HG02571 (cell line): ENCODE measurements at regions not wholly inside any gene's neighbourhood (a gene's known extent, or its start where the extent isn't known, plus 50 kb on each side); places are given as distances from the start of the nearest gene placed in this dataset.
A peak's percentile ranks its signal among the peaks of the same experiment; 100 is the strongest.
"Not testable (repeated sequence)": the region's sequence is repeated elsewhere in the genome, so short reads cannot be mapped to it uniquely, and the experiment has no call there.

Experiments used
- ATAC-seq: cut with Tn5 transposase; IDR thresholded peaks from one replicate; pipeline ENCODE4 v1.9.1; 2021; ENCODE audit warnings: mild to moderate bottlenecking, moderate library complexity; ENCODE audit not compliant: unreplicated experiment

DNA sequence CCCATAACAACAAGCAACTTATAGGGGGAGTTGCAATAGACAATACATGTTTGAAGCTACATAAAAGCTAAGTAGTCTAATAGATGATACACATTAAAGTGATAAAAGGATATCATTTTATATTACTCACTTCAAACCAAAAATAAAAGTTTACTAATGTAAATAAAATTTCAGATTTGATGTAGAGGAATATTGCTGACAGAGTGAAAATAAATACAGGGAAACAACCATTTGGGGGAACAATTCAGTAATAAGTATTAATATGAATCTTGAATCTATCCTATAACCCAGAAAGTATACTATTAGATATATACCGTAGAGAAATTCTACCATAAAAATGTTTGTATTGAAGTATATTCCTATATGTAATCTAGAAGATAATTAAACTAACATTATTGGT, 1248.9 kb upstream of the EPHA6 start:
- no peak for ATAC-seq

DNA sequence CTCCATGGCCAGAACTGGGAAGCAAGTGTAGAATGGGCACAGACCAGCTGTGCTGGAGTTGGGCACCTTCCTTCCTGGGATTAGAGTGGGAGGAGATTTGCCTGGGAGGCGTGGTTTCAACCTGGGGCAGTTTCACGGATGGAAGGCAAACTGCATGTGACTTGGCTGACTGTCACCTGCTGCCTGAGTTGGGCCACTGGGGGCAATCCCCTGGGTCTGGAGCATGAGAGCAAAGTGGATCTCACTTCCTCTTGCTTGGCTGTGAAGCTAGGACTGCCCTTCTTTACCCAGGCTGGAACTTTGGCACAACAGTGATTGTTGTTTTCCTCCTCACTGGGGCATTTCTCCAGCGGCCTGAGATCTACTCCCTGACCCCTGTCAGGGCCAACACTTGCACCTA, 1247.0 kb upstream of the EPHA6 start:
- no peak for ATAC-seq

DNA sequence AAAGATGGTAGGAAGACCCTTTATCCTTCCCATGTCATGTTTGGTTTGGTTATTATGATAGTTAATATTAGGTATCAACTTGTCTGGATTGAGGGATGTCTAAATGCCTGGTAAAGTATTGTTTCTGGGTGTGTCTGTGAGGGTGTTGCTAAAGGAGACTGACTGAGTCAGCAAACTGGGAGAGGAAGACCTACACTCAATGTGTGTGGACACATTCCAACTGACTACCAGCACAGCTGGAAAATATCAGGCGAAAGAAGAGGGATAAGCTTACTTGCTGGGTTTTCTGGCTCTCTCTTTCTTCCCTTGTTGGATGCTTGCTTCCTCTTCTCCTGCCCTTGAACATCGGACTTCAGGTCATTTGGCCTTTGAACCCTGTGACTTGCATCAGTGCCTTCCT, 1227.6 kb upstream of the EPHA6 start:
- ATAC-seq: no peak

DNA sequence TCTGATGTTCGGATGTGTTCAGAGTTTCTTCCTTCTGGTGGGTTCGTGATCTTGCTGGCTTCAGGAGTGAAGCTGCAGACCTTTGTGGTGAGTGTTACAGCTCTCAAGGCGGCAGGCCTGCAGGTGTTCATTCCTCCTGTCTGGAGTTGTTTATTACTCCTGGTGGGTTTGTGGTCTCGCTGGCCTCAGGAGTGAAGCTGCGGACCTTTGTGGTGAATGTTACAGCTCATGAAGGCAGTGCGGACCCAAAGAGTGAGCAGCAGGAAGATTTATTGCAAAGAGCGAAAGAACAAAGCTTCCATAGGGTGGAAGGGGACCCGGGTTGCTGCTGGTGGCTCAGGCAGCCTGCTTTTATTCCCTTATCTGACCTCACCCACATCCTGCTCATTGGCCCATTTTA, 1226.8 kb upstream of the EPHA6 start:
- not testable (repeated sequence) for ATAC-seq

DNA sequence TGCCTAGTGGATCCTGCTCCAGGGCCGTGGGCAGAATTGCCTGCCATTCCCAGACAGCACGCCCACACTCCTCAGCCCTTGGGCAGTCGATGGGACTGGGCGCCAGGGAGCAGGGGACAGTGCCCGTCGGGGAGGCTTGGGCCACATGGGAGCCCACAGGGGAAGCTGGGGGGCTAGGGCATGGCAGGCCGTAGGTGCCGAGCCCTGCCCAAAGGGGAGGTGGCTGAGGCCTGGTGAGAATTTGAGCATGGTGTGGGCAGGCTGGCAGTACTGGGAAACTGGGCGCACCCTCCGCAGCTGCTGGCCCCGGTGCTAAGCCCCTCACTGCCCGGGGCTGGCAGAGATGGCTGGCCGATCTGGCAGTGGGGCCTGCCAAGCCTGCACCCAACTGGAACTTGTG, 1225.9 kb upstream of the EPHA6 start:
- ATAC-seq: no peak

DNA sequence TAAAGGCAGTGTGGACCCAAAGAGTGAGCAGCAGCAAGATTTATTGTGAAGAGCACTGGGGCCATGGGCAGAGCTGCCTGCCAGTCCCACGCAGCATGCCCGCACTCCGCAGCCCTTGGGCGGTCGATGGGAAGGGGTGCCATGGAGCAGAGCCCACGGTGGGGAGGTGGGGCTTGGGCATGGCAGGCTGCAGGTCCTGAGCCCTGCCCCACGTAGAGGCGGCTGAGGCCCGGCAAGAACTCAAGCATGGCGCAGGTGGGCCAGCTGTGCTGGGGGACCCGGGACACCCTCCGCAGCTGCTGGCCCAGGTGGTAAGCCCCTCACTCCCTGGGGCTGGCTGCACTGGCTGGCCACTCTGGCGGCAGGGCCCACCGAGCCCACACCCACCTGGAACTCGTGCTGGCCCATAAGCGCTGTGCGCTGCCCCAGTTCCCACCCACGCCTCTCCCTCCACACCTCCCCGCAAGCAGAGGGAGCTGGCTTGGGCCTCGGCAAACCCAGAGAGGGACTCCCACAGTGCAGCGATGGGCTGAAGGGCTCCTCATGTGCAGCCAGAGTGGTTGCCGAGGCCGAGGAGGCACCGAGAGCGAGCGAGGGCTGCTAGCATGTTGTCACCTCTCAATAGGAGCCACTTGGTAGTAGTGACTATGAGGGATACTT, 1218.8 kb upstream of the EPHA6 start:
- no peak for ATAC-seq

DNA sequence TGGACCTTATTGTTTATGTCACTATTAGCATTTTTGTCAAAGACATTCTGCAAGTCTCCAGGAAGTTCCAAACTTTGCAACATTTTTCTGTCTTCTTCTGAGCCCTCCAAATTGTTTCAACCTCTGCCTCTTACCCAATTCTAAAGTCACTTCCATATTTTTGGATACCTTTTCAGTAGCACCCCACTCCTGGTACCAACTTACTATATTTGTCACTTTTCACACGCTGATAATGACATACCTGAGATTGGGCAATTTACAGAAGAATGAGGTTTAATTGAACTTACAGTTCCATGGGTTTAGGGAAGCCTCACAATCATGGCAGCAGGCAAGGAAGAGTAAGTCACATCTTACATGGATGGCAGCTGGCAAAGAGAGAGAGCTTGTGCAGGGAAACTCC, 1206.5 kb upstream of the EPHA6 start:
- ATAC-seq: no peak

DNA sequence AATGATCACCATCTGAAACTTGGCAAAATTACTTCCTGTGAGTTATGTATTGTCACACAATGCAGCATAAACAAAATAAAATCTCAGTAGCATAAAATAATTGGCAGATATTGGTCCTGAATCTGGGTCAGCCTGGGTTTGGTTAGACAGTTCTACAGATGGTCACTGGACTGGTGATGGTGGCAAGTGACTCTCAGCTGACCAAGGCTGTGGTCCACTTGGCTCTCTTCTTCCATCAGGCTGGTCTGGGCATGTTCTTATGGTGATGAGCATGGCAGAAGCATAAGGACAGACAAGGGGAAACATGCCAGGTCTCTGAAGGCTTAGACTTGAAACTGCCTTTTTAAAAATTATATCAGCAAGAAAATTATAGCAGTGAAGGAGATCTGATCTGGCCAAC, 1205.0 kb upstream of the EPHA6 start:
- ATAC-seq: no peak

DNA sequence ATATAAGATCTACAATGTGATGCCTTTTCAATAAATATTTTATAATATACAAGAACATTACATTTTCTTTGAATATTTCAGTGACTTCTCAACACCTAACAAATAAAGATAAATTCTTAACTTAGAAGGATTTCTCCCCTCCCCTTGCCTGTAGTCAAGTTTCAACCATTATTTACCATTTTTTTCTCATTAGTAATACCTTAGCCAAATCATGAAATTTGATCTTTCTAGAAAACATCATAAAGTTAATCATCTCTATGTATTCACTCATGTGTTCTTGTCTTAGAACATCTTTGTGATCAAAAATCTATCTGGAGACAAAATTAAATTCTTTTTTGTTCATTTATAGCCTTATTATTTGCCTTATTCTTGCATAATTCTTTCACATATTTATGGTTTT, 1201.8 kb upstream of the EPHA6 start:
- ATAC-seq: no peak

DNA sequence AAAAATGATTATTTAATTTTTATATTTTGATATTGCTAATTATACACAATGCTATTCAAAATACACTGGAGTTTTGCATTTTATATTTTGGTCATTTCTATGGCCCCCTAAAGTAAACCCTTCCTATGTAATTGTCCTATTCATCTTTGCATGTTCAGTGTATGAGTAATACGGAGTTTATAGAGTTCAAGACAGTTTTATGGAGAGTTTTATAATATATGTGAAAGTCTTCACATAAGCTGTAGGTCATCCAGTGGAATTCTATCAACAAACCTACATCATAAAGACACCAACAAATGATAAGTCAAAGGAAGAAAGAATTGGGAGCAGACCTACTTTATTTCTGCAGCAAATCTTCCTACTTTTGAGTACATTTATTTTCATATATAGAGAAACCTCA, 1200.4 kb upstream of the EPHA6 start:
- no peak for ATAC-seq

DNA sequence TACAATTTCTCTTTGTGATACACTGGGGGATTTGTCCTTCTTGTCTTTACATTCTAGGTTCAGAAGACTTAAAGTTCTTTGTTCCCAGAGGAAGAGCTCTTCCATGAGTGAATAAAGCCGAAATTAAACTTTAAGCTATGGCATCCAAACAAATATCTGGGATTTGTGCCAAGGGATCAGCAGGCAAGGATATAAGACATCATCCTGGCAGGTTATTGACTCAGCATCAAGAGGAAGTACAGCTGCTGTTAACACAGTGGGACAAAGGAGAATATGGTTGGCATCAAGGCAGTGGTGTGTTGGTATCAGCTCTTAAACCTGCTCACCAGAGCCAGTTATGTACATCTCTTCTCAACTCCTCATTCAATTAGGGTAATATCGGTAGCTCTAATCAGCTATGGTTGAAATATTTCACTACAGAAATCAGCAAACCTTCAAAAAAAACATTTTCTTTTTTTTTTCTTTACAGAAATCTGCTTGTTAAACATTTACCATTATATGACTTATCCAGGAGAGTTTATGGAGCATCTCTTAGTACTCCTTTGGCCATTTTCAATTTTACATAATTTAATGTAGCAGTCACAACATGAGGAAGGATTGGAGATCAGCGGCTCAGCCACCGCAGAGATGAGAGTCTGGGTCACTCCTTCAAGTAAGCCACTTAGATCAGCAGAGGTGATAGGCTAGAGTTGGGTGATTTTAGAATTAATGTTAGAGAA, 1198.6 kb upstream of the EPHA6 start:
- no peak for ATAC-seq

DNA sequence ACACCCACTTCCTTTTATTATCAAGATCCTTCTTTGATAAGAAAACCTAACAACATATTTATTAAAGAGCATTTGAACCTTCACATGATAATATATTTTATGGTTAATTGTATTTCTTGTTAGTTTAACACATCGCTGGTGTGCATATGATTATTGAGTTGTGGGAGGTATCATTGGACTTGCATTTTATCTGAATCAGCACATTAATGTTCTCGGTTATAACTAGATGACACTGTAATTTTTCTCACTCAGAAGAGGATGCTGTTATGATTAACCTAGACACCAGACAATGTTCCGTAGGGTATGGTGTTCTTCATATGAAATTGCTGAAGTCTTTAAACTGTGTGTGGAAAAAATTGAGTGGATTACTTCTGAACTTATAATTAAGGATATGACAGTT, 1188.3 kb upstream of the EPHA6 start:
- ATAC-seq: no peak

DNA sequence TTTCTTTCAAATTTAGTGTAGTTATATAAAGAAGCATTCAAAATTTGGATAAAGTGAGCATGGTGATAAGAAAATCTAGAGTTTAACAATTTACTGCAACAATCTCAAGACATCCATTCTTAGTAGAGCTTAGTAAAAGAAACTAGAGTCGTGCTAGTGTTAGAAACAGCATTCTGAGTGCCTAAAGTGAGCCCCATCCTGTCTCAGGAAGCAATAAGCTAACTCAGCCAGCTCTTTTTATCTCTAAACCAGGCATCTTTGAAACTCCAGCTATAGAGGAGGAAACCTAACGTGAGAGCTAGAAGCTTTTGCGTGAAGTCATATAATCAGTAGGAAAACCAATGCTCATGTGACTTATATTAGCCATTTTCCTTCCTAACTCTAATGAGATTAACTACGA, 1187.1 kb upstream of the EPHA6 start:
- ATAC-seq: no peak

DNA sequence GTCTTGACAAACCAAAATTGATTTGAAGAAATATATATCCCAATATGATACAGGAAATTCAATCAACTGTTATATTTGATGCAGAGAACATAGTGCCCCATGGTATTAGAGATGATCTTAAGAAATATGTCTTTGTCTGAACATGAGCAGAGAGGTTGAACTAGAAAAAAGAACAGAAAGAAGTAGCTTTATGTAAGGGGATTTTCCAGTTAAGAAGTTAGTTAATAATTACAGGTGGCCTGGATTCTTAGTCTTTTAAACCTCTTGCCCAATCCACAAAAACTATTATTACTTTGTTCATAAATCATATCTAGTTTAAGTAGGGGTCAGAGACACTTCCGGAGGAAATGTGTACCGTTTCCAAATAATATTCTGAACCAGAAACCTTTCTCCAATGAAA, 1186.7 kb upstream of the EPHA6 start:
- ATAC-seq: no peak

DNA sequence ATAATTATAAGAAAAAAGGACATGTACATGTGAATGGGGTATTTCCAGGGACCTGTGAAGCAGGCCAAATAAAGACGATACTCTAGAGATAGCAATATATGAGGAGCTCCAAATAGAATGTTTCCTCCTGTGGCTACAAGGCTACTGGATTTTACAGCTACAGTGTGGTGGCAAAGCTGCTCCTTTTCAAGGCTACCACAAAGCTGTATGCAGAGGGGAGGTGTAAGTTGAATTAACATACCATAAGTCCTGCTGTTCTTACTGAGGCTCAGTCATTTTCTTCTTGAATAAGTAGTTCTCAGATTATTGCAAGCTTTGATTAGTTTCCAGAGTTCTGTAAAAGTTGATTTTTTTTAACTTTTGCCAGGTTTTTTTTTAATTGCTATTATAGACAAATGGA, 1184.6 kb upstream of the EPHA6 start:
- ATAC-seq: no peak

DNA sequence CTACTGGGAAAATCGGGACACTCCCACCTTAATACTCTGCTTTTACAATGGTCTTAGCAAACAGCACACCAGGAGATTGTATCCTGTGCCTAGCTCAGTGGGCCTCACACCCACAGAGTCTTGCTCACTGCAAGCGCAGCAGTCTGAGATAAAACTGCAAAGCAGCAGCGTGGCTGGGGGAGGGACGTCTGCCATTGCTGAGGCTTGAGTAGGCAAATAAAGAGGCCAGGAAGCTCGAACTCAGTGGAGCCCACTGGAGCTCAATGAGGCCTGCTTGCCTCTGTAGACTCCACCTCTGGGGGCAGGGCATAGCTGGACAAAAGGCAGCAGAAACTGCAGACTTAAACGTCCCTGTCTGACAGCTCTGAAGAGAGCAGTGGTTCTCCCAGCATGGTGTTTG, 1169.1 kb upstream of the EPHA6 start:
- ATAC-seq: no peak

DNA sequence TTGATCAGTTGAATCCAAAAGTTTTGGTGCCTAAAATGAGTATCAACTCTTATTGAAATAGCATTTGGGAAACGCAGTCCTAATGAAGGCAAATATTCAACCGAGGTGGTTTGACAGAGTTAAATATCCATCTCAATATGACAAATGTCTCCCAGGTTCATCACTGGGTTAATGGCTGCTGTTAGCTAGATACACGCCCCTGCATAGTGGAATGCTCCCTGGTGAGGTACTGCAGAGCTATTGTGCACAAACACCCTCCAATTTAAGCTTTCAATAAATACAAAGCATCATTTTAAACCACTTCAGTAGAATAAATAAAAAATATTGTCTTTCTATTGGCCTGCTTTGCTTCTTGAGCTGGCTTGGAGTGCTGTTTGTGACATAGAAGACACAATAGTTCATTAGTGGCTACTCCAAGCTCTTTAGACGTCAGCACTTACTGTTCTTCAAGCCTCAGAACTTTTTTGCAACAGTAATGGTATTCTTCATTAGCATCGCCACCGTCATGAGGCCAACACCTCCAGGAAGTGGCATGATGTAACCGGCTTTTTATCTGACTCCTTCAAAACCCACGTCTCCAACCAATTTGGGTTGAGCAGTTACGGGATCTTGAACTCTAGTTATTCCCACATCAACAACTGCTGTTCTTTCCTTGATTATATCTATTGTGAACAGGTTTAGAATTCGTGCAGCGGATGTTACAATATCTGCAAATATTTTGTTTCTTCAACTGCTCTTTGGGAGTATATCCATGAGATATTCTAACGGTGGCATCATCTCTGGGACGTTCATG, 1159.6 kb upstream of the EPHA6 start:
- ATAC-seq: no peak

DNA sequence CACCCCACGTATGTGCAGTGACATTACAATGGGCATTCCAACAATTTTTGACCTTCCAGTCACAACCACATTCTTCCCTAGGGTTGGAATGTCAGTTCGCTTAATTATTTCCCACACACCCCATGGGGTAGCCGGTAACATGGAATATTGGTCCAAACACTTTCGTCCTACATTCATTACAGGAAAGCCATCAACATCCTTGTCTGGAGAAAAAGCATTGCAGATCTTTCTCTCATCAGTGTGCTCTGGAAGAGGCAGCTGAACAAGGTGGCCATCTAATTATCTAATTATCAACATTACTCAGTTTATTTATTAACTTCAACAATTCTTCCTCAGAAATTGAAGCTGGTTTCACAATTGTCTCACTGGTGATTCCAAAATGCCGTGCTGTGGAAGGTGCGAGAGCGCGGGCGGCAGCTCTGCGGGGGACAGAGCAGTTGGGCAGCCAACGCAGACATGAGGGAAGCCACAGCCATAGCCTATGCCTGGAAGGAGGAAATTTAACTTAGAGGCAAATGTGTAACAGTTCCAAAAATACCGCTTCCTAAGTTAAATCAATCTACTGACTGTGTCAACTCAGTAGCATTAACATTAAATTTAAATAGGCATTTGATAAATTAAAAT, 1158.9 kb upstream of the EPHA6 start:
- no peak for ATAC-seq

DNA sequence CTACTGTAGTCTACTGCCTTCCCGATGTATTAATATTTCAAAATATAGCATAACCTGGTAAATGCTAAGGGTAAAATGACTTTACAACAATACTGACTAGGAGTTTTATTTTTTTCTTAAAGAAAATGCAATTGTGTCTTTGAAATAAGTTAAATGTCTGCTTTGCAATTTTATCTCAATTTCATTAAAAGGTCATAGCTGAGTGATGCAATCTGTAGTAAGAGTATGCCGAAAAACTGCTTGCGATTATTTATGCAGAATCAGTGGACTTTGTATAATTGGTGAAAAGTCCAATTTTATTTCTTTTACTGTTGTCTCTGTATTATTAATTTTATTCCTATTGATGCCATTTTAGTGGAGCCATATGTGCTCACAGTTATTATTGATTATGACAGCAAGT, 1143.6 kb upstream of the EPHA6 start:
- no peak for ATAC-seq

DNA sequence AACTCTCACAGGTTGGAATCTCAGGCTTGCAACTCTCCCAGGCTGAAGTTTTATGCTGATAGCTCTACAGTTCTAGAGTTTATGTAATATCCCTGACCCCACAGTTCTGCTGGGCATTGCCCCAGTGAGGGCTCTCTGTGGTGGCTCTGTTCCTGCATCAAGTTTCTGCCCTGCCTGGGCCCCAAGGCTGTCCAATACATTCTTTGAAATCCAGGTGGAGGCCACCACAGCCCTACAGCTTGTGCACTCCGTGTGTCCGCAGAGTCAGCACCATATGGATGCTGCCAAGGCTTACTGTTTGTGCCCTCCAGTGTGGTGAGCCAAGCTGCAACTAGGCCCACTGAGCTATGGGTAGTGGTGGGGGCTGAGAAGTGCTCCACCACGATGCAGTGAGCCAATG, 1141.2 kb upstream of the EPHA6 start:
- no peak for ATAC-seq

DNA sequence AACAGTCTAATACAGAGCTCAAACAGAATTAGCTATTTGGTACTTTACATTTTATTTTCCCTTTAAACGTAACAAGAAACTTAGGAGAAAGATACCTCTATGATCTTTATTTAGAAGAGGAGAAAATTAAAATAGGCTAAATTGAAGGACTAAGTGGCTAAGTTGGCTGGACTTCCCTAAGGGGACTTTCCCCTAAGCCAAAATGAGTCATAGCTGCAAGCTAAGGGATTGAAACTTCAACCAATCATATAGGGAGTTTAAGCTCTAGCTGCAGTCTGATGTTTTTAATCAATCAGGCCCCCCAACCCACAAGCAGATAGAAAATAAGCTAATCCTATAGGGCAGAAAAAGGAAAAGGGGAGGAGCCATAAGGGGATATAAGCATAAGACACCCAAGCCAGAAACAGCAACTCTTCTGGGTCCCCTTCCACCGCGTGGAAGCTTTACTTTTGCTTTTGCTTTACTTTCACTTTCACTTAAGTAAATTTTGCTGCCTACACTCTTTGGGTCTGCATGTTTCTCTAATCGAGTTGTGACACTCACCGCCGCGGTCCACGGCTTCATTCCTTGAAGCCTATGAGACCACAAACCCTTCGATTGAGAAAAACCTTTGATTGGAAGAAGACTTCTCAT, 1108.5 kb upstream of the EPHA6 start:
- peak; percentile 73 for ATAC-seq
